Testis (tissue), 2 donors: ENCODE measurements at regions not wholly inside any gene's neighbourhood (a gene's known extent, or its start where the extent isn't known, plus 50 kb on each side); places are given as distances from the start of the nearest gene placed in this dataset.

Experiments used
- POLR2A ChIP-seq: fragments of 450-650 bp; IDR thresholded peaks from one replicate; pipeline ENCODE4 v1.6.1; 2017; ENCODE audit warnings: antibody characterized with exemption, mild to moderate bottlenecking, moderate library complexity
- TF ChIP-seq, protein P1 (sequence below), 3 experiments: fragments of 450-650 bp in 2 of 3; fragments of 200-600 bp in 1 of 3; sonication (generic) in 1 of 3; IDR thresholded peaks; one replicate each; pipeline ENCODE4 v1.5.1; 2016 to 2019; ENCODE audit warnings: antibody characterized with exemption in 3 of 3, mild to moderate bottlenecking in 2 of 3, moderate library complexity in 1 of 3

DNA sequence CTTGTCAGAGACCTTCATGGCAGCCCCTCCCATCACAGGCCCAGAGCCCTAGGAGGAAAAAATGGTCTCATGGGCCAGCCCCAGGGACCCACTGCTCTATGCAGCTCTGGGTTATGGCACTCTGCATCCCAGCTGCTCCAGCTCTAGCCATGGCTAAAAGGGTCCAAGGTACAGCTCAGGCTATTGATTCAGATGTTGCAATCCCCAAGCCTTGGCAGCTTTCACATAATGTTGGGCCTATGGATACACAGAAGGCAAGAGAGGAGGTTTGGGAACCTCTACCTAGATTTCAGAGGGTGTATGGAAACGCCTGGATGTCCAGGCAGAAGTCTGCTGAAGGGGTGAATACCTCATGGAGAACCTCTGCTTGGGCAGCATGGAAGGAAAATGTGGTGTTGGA, 996.0 kb downstream of the PCDH9 start:
- TF ChIP-seq, protein P1, sequence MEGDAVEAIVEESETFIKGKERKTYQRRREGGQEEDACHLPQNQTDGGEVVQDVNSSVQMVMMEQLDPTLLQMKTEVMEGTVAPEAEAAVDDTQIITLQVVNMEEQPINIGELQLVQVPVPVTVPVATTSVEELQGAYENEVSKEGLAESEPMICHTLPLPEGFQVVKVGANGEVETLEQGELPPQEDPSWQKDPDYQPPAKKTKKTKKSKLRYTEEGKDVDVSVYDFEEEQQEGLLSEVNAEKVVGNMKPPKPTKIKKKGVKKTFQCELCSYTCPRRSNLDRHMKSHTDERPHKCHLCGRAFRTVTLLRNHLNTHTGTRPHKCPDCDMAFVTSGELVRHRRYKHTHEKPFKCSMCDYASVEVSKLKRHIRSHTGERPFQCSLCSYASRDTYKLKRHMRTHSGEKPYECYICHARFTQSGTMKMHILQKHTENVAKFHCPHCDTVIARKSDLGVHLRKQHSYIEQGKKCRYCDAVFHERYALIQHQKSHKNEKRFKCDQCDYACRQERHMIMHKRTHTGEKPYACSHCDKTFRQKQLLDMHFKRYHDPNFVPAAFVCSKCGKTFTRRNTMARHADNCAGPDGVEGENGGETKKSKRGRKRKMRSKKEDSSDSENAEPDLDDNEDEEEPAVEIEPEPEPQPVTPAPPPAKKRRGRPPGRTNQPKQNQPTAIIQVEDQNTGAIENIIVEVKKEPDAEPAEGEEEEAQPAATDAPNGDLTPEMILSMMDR (IDR thresholded peaks at IDR 0.05): no peak
- TF ChIP-seq POLR2A: no peak
